GM10266 (cell line): ENCODE measurements at regions not wholly inside any gene's neighbourhood (a gene's known extent, or its start where the extent isn't known, plus 50 kb on each side); places are given as distances from the start of the nearest gene placed in this dataset.

Experiments used
- DNase-seq: peaks from one replicate; pipeline ENCODE4 v3.0.0; 2012; ENCODE audit errors: extremely low spot score
- CTCF ChIP-seq: IDR thresholded peaks from 2 replicates; pipeline ENCODE4 v1.5.1; 2012; ENCODE audit warnings: mild to moderate bottlenecking, low read depth; ENCODE audit not compliant: control insufficient read depth, insufficient read depth; ENCODE audit errors: missing control alignments

GRCh38 chr7:94294471-94295131 lies 100.1 kb upstream of the COL1A2 start:
- DNase-seq, result no peak
- no peak for TF ChIP-seq CTCF

GRCh38 chr7:94295850-94296249 lies 98.8 kb upstream of the COL1A2 start:
- DNase-seq, result no peak
- TF ChIP-seq CTCF, result no peak

GRCh38 chr7:94296881-94297280 lies 97.8 kb upstream of the COL1A2 start:
- DNase-seq, result no peak
- no peak for TF ChIP-seq CTCF

GRCh38 chr7:94297397-94297838 lies 97.3 kb upstream of the COL1A2 start:
- DNase-seq, result no peak
- no peak for TF ChIP-seq CTCF

GRCh38 chr7:94298943-94299342 lies 95.8 kb upstream of the COL1A2 start:
- no peak for DNase-seq
- TF ChIP-seq CTCF, result no peak

- DNase-seq, result no peak
- no peak for TF ChIP-seq CTCF
Measured at GRCh38 chr7:94300176-94300835, 94.4 kb upstream of the COL1A2 start.

GRCh38 chr7:94301024-94301586 lies 93.6 kb upstream of the COL1A2 start:
- DNase-seq, result no peak
- TF ChIP-seq CTCF, result no peak
